Ectodermal cell (in vitro differentiated cells): ENCODE measurements at regions not wholly inside any gene's neighbourhood (a gene's known extent, or its start where the extent isn't known, plus 50 kb on each side); places are given as distances from the start of the nearest gene placed in this dataset.
"Not testable (repeated sequence)": the region's sequence is repeated elsewhere in the genome, so short reads cannot be mapped to it uniquely, and the experiment has no call there.

Experiments used
- H3K27ac ChIP-seq: 2 replicates; pipeline ENCODE4 v1.7.0; 2013; ENCODE audit warnings: mild to moderate bottlenecking, low read depth, low read length; ENCODE audit not compliant: insufficient read depth, poor library complexity, severe bottlenecking
- H3K27me3 ChIP-seq: 2 replicates; pipeline ENCODE4 v1.7.0; 2013; ENCODE audit warnings: mild to moderate bottlenecking, low read length; ENCODE audit not compliant: insufficient read depth, control insufficient read depth, poor library complexity, severe bottlenecking
- H3K36me3 ChIP-seq: one replicate; pipeline ENCODE4 v1.7.0; 2013; ENCODE audit warnings: low read length; ENCODE audit not compliant: control insufficient read depth, insufficient read depth
- H3K4me1 ChIP-seq: one replicate; pipeline ENCODE4 v1.7.0; 2013; ENCODE audit warnings: low read length; ENCODE audit not compliant: control insufficient read depth, insufficient read depth
- H3K4me3 ChIP-seq: 2 replicates; pipeline ENCODE4 v1.7.0; 2013; ENCODE audit warnings: low read depth, low read length, control low read depth; ENCODE audit not compliant: insufficient read depth
- H3K9me3 ChIP-seq: 2 replicates; pipeline ENCODE4 v1.7.0; 2013; ENCODE audit warnings: mild to moderate bottlenecking, low read length, moderate library complexity; ENCODE audit not compliant: control insufficient read depth
- WGBS, 2 experiments: methylation state at CpG; one replicate each; pipeline ENCODE4 v1.1.7; 2013; ENCODE audit warnings: missing lambda C conversion rate in 2 of 2; 5-methylcytosine and 5-hydroxymethylcytosine counted together

GRCh38 chr14:101626331-101626730, 65.0 kb downstream of the DIO3 start:
- Histone ChIP-seq H3K9me3 (no peaks in the 10 kb centered on the region), H3K4me1 (peaks cover 15% of the 10 kb centered on the region), H3K27me3 (peaks cover 8% of the 10 kb centered on the region), H3K27ac (no peak overlapping the region), H3K4me3 (no peak overlapping the region), H3K36me3 (no peaks in the 10 kb centered on the region)
- WGBS, 2 experiments = 94% methylated on average over 5 of the region's 5 CpGs

DNA sequence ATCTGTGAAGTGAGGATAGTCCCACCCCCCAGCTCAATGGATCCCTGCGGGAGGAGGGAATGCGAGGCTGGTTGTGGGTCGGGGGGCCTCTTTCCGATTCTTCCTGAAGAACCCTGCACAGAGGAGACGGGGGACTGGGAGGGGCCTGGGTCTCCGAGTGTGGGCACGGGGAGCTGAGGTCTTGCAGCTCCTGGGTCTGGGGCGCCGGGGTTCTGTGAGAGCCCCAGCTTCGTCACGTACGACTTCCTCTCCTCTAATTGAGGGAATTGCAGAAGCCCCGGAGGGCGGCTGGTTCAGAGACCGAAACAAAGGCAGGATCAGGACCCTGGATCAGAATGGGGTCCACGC, 66.6 kb downstream of the DIO3 start:
- Histone ChIP-seq H3K9me3 (no peaks in the 10 kb centered on the region), H3K36me3 (no peaks in the 10 kb centered on the region), H3K27me3 (peaks cover 8% of the 10 kb centered on the region), H3K4me1 (peaks cover 15% of the 10 kb centered on the region), H3K27ac (no peak overlapping the region), H3K4me3 (no peak overlapping the region)
- 76 to 82% methylated on average over 16 of the region's 16 CpGs for WGBS, 2 experiments

DNA sequence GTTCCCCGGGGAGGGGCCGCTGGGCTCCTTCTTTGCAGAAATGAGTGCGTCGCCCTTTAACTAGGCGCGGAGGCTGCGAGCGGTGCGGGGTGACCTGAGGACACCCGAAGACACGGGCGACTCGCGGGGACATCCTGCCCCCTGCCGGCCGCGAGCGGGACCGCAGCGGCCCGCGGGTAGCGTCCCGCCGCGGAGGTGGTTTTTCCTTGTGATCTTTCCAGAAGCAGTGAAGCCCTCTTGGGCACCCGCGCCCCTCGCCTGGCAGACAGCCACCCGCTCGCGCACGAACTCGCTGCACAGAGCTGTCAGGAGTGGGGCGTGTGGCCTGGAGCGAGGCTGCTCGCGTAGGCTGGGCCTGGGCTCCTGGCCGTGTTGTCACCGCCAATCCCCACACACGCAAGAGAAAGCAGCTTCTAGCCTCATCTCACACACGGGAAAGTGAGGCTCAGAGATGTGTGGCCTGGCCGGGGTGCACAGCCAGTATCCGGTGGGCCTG, 67.2 kb downstream of the DIO3 start:
- Histone ChIP-seq H3K4me1 (peaks cover 15% of the 10 kb centered on the region), H3K4me3 (no peak overlapping the region), H3K36me3 (no peaks in the 10 kb centered on the region), H3K9me3 (no peaks in the 10 kb centered on the region), H3K27ac (no peak overlapping the region), H3K27me3 (peaks cover 8% of the 10 kb centered on the region)
- WGBS, 2 experiments = 14 to 17% methylated on average over 44 of the region's 44 CpGs

DNA sequence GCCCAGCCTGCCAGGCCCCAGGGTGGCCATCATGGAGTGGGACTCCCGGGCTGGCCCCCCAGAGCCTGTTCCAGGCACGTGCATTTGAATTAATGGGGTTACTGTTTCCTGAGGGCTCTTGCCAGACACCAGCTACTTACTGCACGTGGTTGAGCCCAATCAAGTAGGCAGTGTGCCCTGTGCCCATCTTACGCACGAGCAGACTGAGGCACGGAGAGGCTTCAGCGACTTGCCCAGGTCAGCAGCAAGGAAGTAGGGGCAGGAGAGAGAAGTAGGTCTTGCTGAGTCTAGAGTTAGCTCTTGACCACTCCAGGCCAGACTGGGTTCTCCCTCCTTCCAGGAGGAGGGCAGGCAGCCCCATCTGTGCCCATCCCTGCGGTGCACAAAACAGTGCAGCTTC, 67.7 kb downstream of the DIO3 start:
- 86 to 89% methylated on average over 8 of the region's 8 CpGs for WGBS, 2 experiments
- Histone ChIP-seq H3K4me1 (peaks cover 15% of the 10 kb centered on the region), H3K36me3 (no peaks in the 10 kb centered on the region), H3K4me3 (no peak overlapping the region), H3K9me3 (no peaks in the 10 kb centered on the region), H3K27ac (no peak overlapping the region), H3K27me3 (peaks cover 8% of the 10 kb centered on the region)

- Histone ChIP-seq H3K9me3 (no peaks in the 10 kb centered on the region), H3K27ac (no peak overlapping the region), H3K36me3 (no peaks in the 10 kb centered on the region), H3K27me3 (peaks cover 8% of the 10 kb centered on the region), H3K4me1 (peaks cover 7% of the 10 kb centered on the region), H3K4me3 (no peak overlapping the region)
- WGBS, 2 experiments = 91 to 93% methylated on average over 22 of the region's 22 CpGs
These were observed 69.0 kb downstream of the DIO3 start for GRCh38 chr14:101630056-101630965.

DNA sequence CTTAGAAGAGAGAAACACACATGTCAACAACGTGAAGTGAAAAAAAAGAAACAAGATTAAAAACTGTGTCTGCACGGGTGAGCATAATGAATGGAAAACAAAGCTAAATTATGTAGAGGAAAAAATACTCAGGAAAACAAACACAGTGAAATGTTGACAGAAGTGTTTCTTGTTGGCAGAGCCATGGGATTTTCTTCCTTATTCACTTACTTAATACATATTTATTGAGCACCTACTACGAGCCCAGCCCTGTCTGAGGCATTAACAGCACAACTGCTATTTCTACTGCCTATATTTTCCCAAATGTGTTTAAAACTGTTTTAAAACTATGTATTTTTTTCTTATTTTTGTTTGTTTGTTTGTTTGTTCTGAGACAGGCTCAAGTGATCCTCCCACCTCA, 69.9 kb downstream of the DIO3 start:
- Histone ChIP-seq H3K9me3 (no peaks in the 10 kb centered on the region), H3K27me3 (peaks cover 8% of the 10 kb centered on the region), H3K4me1 (peaks cover 7% of the 10 kb centered on the region), H3K27ac (no peak overlapping the region), H3K4me3 (no peak overlapping the region), H3K36me3 (no peaks in the 10 kb centered on the region)
- 97% methylated on average over 3 of the region's 3 CpGs for WGBS, 2 experiments

DNA sequence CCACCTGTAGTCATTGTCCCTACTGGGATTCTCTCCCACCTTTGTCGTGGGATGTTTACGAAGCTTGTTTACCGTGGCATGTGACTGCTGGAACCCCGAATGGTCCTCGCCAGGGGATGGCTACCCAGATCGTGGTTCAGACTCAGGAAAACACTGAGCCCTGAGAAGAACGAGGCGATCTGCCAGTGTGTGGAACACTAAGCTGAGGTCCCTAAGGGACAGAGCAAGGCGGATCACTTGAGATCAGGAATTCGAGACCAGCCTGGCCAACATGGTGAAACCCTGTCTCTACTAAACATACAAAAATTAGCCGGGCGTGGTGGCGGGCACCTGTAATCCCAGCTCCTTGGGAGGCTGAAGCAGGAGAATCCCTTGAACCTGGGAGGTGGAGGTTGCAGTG, 70.7 kb downstream of the DIO3 start:
- not testable (repeated sequence) for H3K27me3 ChIP-seq, H3K27ac ChIP-seq, H3K9me3 ChIP-seq, H3K36me3 ChIP-seq, H3K4me1 ChIP-seq, H3K4me3 ChIP-seq
- 92 to 94% methylated on average over 13 of the region's 13 CpGs for WGBS, 2 experiments

- 94 to 96% methylated on average over 8 of the region's 8 CpGs for WGBS, 2 experiments
- Histone ChIP-seq H3K4me3 (no peak overlapping the region), H3K9me3 (no peaks in the 10 kb centered on the region), H3K27me3 (peaks cover 8% of the 10 kb centered on the region), H3K27ac (no peak overlapping the region), H3K4me1 (peaks cover 7% of the 10 kb centered on the region), H3K36me3 (no peaks in the 10 kb centered on the region)
These were observed 71.2 kb downstream of the DIO3 start for GRCh38 chr14:101632520-101632919.

DNA sequence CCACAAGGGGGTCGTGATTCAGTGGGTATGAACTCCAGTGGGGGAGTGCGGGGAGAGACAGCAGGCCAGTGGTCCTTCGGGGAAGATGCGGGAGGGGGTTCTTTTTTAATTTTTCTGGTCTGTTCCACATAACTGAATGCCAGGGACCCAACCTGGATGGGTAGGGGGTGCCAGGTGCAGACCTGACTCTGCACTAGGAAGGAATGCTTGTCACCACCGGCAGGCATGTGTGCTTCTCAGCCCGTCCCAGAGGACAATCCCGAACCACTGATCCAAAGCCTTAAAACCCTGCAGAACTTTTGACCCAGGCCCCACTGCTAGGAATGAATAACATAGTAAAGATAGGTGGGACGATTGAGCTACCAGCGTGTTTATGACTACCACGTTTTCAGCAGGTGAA, 72.0 kb downstream of the DIO3 start:
- no peaks in the 10 kb centered on the region for H3K9me3 ChIP-seq
- H3K4me3 ChIP-seq = no peak overlapping the region
- WGBS, 2 experiments = 94 to 95% methylated on average over 10 of the region's 10 CpGs
- no peaks in the 10 kb centered on the region for H3K36me3 ChIP-seq
- no peaks in the 10 kb centered on the region for H3K4me1 ChIP-seq
- H3K27ac ChIP-seq = no peak overlapping the region
- H3K27me3 ChIP-seq = peaks cover 8% of the 10 kb centered on the region

DNA sequence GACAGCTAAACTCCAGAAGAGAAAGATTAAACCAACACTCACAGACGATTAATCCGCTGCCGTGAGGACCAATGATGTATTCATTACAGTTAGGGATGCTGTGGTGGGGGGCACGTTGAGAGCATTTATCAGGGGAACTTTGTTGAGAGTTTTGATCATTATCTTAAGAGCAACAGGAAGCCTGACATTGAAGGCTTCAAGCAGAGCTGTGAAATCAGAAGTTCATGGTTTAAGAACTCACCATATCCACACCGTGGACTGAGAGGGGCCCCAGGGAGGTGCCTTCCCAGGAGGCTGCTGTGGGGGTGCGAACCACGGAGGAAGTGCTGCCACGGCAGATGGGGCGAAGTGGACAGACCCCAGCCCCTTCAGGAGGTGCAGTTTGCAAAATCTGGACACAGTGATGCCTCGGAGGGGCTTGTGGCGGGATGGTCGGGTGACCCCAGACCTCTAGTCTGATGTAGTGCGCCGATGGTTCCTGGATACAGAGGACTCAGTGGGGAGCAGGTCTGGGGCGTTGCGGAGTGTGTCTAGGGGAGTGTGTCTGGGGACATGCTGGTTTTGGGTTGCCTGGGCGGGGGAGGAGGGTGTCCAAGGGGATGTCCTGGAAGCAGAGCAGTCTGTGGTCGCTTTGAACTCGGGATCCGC, 73.0 kb downstream of the DIO3 start:
- Histone ChIP-seq H3K9me3 (no peaks in the 10 kb centered on the region), H3K27ac (no peak overlapping the region), H3K4me3 (no peak overlapping the region), H3K36me3 (no peaks in the 10 kb centered on the region), H3K4me1 (peaks cover 1% of the 10 kb centered on the region), H3K27me3 (peaks cover under 1% of the 10 kb centered on the region)
- 93 to 94% methylated on average over 20 of the region's 20 CpGs for WGBS, 2 experiments
